ENCODE measurements at regions not wholly inside any gene's neighbourhood (a gene's known extent, or its start where the extent isn't known, plus 50 kb on each side); places are given as distances from the start of the nearest gene placed in this dataset.

- TF ChIP-seq TP53 (CRISPR knock-in tag; IDR thresholded peaks at IDR 0.05): no peak
- TF ChIP-seq REST (IDR thresholded peaks at IDR 0.05): no peak
Measured at GRCh38 chr14:84792722-84793410, 737.1 kb upstream of the FLRT2 start.
